ENCODE measurements at regions not wholly inside any gene's neighbourhood (a gene's known extent, or its start where the extent isn't known, plus 50 kb on each side); places are given as distances from the start of the nearest gene placed in this dataset.
"Not testable (repeated sequence)": the region's sequence is repeated elsewhere in the genome, so short reads cannot be mapped to it uniquely, and the experiment has no call there.

DNA sequence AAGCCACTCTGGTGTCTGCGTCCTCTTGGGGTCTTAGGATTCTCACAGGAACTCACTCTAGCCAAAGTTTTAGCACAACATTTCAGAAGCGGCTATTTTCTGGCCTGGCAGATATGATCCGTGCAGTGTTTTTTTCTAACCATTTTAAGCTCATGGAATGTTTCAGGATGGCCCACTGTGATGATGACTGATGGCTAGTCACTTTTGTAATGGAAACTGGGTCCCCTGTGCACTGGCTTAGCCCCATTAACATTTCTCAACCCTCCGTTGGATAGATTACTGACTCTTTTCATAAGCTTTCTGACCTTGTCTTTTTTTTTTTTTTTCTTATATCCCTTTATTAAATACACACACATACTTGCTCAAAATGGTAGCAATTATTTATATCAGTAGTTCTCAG, 364.9 kb upstream of the FOXG1 start:
- not testable (repeated sequence) for DNase-seq

GRCh38 chr14:28406196-28406595, 360.4 kb upstream of the FOXG1 start:
- DNase-seq, result no peak

- no peak for DNase-seq
These were observed 359.4 kb upstream of the FOXG1 start for GRCh38 chr14:28407031-28407825.

- DNase-seq, result no peak
These were observed 358.6 kb upstream of the FOXG1 start for GRCh38 chr14:28407996-28408395.

GRCh38 chr14:28412077-28412476, 354.5 kb upstream of the FOXG1 start:
- no peak for DNase-seq

DNA sequence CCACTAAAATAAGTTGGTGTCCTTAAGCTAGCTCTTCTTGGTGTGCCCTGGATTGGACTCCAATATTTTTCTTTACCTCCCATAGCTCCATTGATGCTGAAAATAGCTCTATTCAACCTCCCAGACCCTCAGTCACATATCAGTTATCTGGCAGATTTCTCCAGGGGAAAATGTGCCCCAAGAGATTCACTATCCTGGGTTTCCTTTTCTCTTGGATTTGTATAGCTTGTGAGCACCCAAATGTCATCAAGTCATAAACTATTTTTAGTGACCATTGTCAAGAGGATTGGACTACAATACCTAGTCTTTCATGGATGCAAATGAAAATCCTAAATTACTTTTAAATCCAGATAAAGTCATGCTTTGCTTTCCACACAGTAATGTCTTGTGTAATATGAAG, 339.6 kb upstream of the FOXG1 start:
- no peak for DNase-seq

GRCh38 chr14:28436821-28437220, 329.8 kb upstream of the FOXG1 start:
- DNase-seq, result no peak

DNA sequence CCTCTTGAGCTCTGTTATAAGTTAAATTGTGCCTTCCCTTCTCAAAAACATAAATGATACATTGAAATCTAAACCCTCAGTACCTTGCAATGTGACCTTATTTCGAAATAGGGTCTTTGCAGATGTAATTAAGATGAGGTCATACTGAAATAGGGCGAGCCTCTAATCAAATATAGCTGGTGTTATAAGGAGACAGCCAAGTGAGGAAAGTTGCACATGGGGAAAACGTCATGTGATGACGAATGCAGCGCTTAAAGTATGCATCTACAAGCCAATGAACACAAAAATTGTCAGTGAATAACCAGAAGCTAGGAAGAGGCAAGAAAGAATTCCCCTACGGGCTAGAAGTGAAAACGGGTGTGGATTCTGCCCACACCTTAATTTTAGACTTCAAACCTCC, 305.2 kb upstream of the FOXG1 start:
- no peak for DNase-seq

GRCh38 chr14:28467611-28468010, 299.0 kb upstream of the FOXG1 start:
- no peak for DNase-seq

- DNase-seq, result no peak
These were observed 298.1 kb upstream of the FOXG1 start for GRCh38 chr14:28468191-28469151.

DNA sequence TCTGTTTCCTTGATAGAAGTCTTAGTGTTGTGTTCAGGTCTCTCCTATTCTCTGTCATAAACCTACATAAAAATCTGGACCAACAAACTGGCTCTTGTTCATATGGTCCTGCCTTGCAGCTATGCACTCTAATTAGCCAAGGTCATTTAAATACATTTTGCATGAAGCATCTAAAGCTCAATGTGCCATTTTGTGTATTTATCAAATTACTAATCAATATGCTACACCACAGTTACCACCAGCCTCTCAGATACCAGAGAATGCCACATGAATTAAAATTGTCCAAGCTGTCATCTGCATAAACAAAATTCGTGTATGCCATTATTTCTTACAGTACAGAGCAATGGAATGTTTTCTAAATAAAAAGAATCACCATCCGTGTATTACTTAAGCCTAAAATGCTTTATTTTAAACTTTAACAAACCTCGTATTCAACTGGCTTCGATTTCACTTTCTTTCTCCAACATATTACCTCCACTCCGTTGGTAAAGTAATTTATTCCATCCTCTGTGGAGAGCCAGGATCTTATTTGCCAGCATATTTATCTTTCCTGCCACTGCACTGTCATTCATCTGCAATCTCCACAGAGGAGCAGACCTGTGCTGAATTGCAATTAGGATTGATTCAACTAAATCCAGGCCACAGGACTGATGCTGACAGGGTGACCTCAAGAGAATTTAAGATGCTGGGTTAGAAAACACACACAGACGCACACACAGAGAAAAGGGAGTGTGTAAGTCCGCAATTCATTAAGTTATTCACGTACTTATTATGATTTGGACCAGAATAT, 284.1 kb upstream of the FOXG1 start:
- DNase-seq, result no peak

GRCh38 chr14:28483506-28483905, 283.1 kb upstream of the FOXG1 start:
- no peak for DNase-seq

DNA sequence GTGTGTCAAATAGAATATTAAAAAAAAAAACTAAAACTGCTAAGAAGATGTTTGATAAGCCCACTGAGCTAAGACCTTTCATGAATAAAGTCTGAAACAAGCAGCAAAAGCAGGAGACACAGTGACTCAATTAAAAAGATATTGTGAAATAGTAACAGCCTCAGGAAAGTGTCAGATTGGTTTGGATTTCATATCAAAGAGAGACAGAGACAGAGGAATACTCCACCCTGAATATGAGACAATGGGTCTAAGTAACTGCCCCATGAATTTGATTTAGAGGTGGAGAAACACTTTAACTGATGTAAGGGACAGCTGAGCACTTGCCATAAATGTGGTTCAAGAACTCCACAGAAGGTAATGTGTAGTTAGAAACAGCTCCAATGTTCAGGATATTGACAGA, 277.9 kb upstream of the FOXG1 start:
- no peak for DNase-seq

DNA sequence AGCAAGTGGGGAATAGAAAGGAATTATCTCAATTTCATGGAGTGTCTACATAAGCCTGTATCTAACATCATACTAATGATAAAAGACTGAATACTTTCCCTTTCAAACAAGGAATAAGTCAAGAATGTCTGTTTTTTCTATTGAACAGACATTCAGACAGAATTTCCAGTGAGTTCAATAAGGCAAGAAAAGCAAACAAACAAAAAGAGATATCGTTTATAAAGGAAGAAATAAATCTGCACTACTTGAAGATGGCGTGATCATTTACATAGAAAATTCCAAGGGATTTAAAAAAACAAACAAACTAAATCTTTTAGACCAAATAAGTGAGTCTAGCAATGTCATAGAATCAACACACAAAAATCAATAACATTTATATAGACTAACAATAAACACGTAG, 273.1 kb upstream of the FOXG1 start:
- DNase-seq, result no peak

- no peak for DNase-seq
These were observed 272.4 kb upstream of the FOXG1 start for GRCh38 chr14:28494196-28494595.

DNA sequence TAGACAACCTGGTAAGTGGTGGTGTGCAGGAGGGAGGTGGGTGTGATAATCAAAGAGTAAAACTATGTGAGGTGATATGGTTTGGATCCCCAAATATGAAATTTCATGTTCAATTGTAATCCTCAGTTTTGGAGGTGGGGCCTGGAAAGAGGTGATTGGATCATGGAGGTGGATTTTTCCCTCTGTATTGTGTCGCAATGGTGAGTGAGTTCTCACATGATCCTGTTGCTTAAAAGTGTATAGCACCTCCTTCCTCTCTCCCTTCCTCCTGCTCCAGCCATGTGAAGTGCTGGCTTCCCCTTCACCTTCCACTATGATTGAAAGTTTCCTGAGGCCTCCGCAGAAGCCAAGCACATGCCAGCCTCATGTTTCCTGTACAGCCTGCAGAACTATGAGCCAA, 270.2 kb upstream of the FOXG1 start:
- DNase-seq, result no peak

- DNase-seq, result no peak
These were observed 264.1 kb upstream of the FOXG1 start for GRCh38 chr14:28502517-28502916.

DNA sequence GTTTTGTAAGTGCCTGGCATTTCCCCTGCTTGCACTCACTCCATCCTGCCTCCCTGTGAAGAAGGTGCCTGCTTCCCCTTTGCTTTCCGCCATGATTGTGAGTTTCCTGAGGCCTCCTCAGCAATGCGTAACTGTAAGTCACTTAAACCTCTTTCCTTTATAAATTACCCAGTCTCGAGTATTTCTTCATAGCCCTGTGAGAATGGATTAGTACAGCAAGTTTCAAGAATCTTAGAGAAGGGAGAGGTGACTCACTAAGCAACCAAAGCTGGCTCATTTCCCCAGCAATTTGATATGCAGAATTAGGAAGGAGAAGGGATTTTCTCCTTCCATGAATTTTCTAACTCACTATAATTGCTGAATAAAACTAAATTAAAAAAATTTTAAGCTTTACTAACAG, 251.0 kb upstream of the FOXG1 start:
- no peak for DNase-seq

DNA sequence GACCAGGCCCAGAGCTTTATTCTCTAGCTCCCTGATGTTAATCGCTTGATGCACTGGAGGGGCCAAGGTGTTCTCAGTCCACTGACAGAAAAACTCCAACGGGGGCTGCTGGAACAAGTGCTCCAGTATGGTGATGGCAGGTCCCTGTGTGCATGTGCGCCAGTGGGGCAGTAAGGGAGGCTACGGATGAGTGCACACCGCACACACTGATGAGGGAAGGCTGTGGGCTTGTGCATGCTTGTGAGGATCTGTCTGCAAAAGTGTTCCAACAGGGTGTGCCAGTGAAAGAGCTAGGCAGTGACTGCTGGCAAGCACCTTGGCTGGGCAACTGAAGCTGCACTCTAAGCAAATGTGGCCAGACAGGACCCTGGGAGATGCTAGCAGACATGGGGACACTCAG, 229.7 kb upstream of the FOXG1 start:
- DNase-seq, result no peak

DNA sequence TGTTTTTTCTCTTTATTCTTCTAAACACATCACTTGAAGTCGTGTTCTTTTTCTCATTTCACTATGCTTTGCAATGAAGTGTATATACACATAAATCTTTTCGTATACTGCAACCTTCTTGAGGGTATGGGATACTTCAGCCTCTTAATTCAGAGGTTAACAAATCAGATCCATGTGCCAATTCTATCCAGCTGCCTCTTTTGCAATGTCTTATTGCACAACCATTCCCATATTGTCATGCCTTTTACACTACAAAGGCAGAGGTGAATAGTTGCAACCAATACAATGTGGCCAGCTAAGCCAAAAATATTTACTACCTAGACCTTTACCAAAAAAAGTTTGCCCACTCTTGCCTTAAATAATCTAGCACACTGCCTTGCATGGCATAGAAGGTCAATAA, 224.5 kb upstream of the FOXG1 start:
- DNase-seq, result no peak

DNA sequence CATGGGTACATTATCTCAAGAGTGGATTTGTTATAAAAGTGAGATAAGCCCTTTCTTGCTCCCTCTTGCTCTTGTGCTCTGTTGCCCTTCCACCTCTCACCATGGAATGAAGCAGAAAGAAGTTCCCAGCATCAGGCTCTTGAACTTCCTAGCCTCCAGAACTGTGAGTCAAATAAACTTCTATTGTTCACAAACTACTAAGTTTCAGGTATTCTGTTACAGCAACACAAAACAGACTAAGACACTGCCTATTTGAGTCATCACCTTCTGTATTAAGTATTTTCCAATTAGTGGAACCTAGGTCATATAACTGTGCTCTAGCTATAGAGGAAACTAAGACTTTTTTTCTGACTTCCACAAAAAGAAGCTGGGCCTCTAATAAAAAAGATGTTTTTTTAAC, 201.2 kb upstream of the FOXG1 start:
- DNase-seq, result no peak

DNA sequence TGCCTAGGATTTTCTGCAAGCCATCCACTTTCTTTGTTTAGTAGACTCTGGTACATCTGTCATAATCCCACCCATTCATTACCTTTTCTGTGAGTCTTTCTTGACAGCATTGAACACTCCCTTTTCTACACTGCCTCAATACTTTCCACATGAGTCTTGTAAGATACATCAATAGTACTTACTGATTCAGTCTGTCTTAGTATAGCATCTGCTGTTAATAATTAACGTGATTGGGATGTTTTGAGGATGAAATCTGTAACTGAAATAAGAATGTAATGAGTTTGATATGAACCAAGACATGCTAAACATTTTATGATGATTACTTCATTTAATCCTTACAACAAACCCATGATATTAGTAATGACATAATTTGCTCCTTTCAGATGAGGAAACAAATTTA, 196.2 kb upstream of the FOXG1 start:
- no peak for DNase-seq

DNA sequence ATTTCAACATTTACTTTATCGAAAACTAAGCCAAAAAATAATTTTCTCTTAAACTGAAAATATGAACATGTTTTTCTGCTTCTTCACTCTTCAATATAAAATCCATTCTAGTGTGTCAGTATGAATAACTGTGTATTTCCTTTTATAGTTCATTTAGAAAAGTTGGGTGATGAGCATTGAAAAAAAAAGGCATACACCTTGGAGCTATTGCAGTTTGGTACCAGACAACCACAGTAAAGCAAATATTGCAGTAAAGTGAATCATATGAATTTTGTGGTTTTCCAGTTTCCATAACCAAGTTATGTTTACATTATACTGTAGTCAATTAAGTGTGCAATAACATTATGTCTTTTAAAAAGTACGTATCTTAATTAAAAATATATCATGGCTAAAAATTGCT, 195.0 kb upstream of the FOXG1 start:
- no peak for DNase-seq
